ENCODE measurements at regions not wholly inside any gene's neighbourhood (a gene's known extent, or its start where the extent isn't known, plus 50 kb on each side); places are given as distances from the start of the nearest gene placed in this dataset.

- H3K9me3 ChIP-seq (ENCODE audit: control insufficient read depth in 1 of 2, low read length in 2 of 2): peaks cover 8 to 18% of the 10 kb centered on the region in 2 donors
- H3K4me3 ChIP-seq (ENCODE audit: low read depth in 1 of 2, low read length in 2 of 2): no peak overlapping the region
- no peaks in the 10 kb centered on the region for H3K36me3 ChIP-seq (ENCODE audit: control insufficient read depth in 1 of 2, insufficient read depth in 2 of 2, low read length in 2 of 2)
These were observed 487.6 kb upstream of the FLRT2 start for GRCh38 chr14:85042301-85042700.

GRCh38 chr14:85050180-85050579 is 479.8 kb upstream of the FLRT2 start:
- Histone ChIP-seq H3K4me3 (ENCODE audit: low read depth in 1 of 2, low read length in 2 of 2) (no peak overlapping the region), H3K27me3 (ENCODE audit: control insufficient read depth in 1 of 2, insufficient read depth in 2 of 2, low read length in 2 of 2) (no peaks in the 10 kb centered on the region), H3K9me3 (ENCODE audit: control insufficient read depth in 1 of 2, low read length in 2 of 2) (peaks cover 6 to 17% of the 10 kb centered on the region in 2 donors), H3K4me1 (ENCODE audit: control insufficient read depth in 1 of 2, insufficient read depth in 2 of 2, low read length in 2 of 2) (no peaks in the 10 kb centered on the region), H3K9ac (ENCODE audit: low read depth in 1 of 2, low read length in 2 of 2) (no peak overlapping the region), H3K27ac (ENCODE audit: low read depth, low read length) (no peak overlapping the region), H3K36me3 (ENCODE audit: control insufficient read depth in 1 of 2, insufficient read depth in 2 of 2, low read length in 2 of 2) (no peaks in the 10 kb centered on the region)

More at GRCh38 chr14:85042301-85042700, 487.6 kb upstream of the FLRT2 start:
- Histone ChIP-seq H3K27me3 (ENCODE audit: control insufficient read depth in 1 of 2, insufficient read depth in 2 of 2, low read length in 2 of 2) (no peaks in the 10 kb centered on the region), H3K9ac (ENCODE audit: low read depth in 1 of 2, low read length in 2 of 2) (no peak overlapping the region), H3K27ac (ENCODE audit: low read depth, low read length) (no peak overlapping the region), H3K4me1 (ENCODE audit: control insufficient read depth in 1 of 2, insufficient read depth in 2 of 2, low read length in 2 of 2) (no peaks in the 10 kb centered on the region)

GRCh38 chr14:85052646-85053045 is 477.3 kb upstream of the FLRT2 start:
- H3K27me3 ChIP-seq (ENCODE audit: control insufficient read depth in 1 of 2, insufficient read depth in 2 of 2, low read length in 2 of 2): no peaks in the 10 kb centered on the region
- H3K9ac ChIP-seq (ENCODE audit: low read depth in 1 of 2, low read length in 2 of 2): no peak overlapping the region
- no peak overlapping the region for H3K4me3 ChIP-seq (ENCODE audit: low read depth in 1 of 2, low read length in 2 of 2)
- peaks cover 6 to 18% of the 10 kb centered on the region in 2 donors for H3K9me3 ChIP-seq (ENCODE audit: control insufficient read depth in 1 of 2, low read length in 2 of 2)
- no peaks in the 10 kb centered on the region for H3K36me3 ChIP-seq (ENCODE audit: control insufficient read depth in 1 of 2, insufficient read depth in 2 of 2, low read length in 2 of 2)
- H3K4me1 ChIP-seq (ENCODE audit: control insufficient read depth in 1 of 2, insufficient read depth in 2 of 2, low read length in 2 of 2): no peaks in the 10 kb centered on the region
- no peak overlapping the region for H3K27ac ChIP-seq (ENCODE audit: low read depth, low read length)

- Histone ChIP-seq H3K27ac (ENCODE audit: low read depth, low read length) (no peak overlapping the region), H3K36me3 (ENCODE audit: control insufficient read depth in 1 of 2, insufficient read depth in 2 of 2, low read length in 2 of 2) (no peaks in the 10 kb centered on the region), H3K4me1 (ENCODE audit: control insufficient read depth in 1 of 2, insufficient read depth in 2 of 2, low read length in 2 of 2) (no peaks in the 10 kb centered on the region), H3K27me3 (ENCODE audit: control insufficient read depth in 1 of 2, insufficient read depth in 2 of 2, low read length in 2 of 2) (no peaks in the 10 kb centered on the region), H3K4me3 (ENCODE audit: low read depth in 1 of 2, low read length in 2 of 2) (no peak overlapping the region), H3K9ac (ENCODE audit: low read depth in 1 of 2, low read length in 2 of 2) (no peak overlapping the region), H3K9me3 (ENCODE audit: control insufficient read depth in 1 of 2, low read length in 2 of 2) (peaks cover 6 to 22% of the 10 kb centered on the region in 2 donors)
These were observed 475.8 kb upstream of the FLRT2 start for GRCh38 chr14:85054178-85054577.

- H3K9ac ChIP-seq (ENCODE audit: low read depth in 1 of 2, low read length in 2 of 2): no peak overlapping the region
- no peaks in the 10 kb centered on the region for H3K36me3 ChIP-seq (ENCODE audit: control insufficient read depth in 1 of 2, insufficient read depth in 2 of 2, low read length in 2 of 2)
- no peaks in the 10 kb centered on the region for H3K4me1 ChIP-seq (ENCODE audit: control insufficient read depth in 1 of 2, insufficient read depth in 2 of 2, low read length in 2 of 2)
- no peak overlapping the region for H3K4me3 ChIP-seq (ENCODE audit: low read depth in 1 of 2, low read length in 2 of 2)
- H3K9me3 ChIP-seq (ENCODE audit: control insufficient read depth in 1 of 2, low read length in 2 of 2): peaks cover 6 to 22% of the 10 kb centered on the region in 2 donors
- no peaks in the 10 kb centered on the region for H3K27me3 ChIP-seq (ENCODE audit: control insufficient read depth in 1 of 2, insufficient read depth in 2 of 2, low read length in 2 of 2)
- no peak overlapping the region for H3K27ac ChIP-seq (ENCODE audit: low read depth, low read length)
These were observed 473.7 kb upstream of the FLRT2 start for GRCh38 chr14:85056267-85056666.

GRCh38 chr14:85057221-85057620 is 472.7 kb upstream of the FLRT2 start:
- H3K4me1 ChIP-seq (ENCODE audit: control insufficient read depth in 1 of 2, insufficient read depth in 2 of 2, low read length in 2 of 2): no peaks in the 10 kb centered on the region
- no peaks in the 10 kb centered on the region for H3K36me3 ChIP-seq (ENCODE audit: control insufficient read depth in 1 of 2, insufficient read depth in 2 of 2, low read length in 2 of 2)
- H3K9me3 ChIP-seq (ENCODE audit: control insufficient read depth in 1 of 2, low read length in 2 of 2): peaks cover 6 to 22% of the 10 kb centered on the region in 2 donors
- H3K9ac ChIP-seq (ENCODE audit: low read depth in 1 of 2, low read length in 2 of 2): no peak overlapping the region
- no peak overlapping the region for H3K27ac ChIP-seq (ENCODE audit: low read depth, low read length)
- H3K27me3 ChIP-seq (ENCODE audit: control insufficient read depth in 1 of 2, insufficient read depth in 2 of 2, low read length in 2 of 2): no peaks in the 10 kb centered on the region
- H3K4me3 ChIP-seq (ENCODE audit: low read depth in 1 of 2, low read length in 2 of 2): no peak overlapping the region

- H3K27me3 ChIP-seq (ENCODE audit: control insufficient read depth in 1 of 2, insufficient read depth in 2 of 2, low read length in 2 of 2): no peaks in the 10 kb centered on the region
- peaks cover 6 to 19% of the 10 kb centered on the region in 2 donors for H3K9me3 ChIP-seq (ENCODE audit: control insufficient read depth in 1 of 2, low read length in 2 of 2)
- no peak overlapping the region for H3K27ac ChIP-seq (ENCODE audit: low read depth, low read length)
- H3K36me3 ChIP-seq (ENCODE audit: control insufficient read depth in 1 of 2, insufficient read depth in 2 of 2, low read length in 2 of 2): no peaks in the 10 kb centered on the region
- H3K4me3 ChIP-seq (ENCODE audit: low read depth in 1 of 2, low read length in 2 of 2): no peak overlapping the region
- no peak overlapping the region for H3K9ac ChIP-seq (ENCODE audit: low read depth in 1 of 2, low read length in 2 of 2)
- no peaks in the 10 kb centered on the region for H3K4me1 ChIP-seq (ENCODE audit: control insufficient read depth in 1 of 2, insufficient read depth in 2 of 2, low read length in 2 of 2)
These were observed 471.8 kb upstream of the FLRT2 start for GRCh38 chr14:85058150-85058549.

GRCh38 chr14:85060121-85060520 is 469.8 kb upstream of the FLRT2 start:
- no peaks in the 10 kb centered on the region for H3K4me1 ChIP-seq (ENCODE audit: control insufficient read depth in 1 of 2, insufficient read depth in 2 of 2, low read length in 2 of 2)
- H3K4me3 ChIP-seq (ENCODE audit: low read depth in 1 of 2, low read length in 2 of 2): no peak overlapping the region
- H3K27me3 ChIP-seq (ENCODE audit: control insufficient read depth in 1 of 2, insufficient read depth in 2 of 2, low read length in 2 of 2): no peaks in the 10 kb centered on the region
- H3K27ac ChIP-seq (ENCODE audit: low read depth, low read length): no peak overlapping the region
- no peaks in the 10 kb centered on the region for H3K36me3 ChIP-seq (ENCODE audit: control insufficient read depth in 1 of 2, insufficient read depth in 2 of 2, low read length in 2 of 2)
- H3K9ac ChIP-seq (ENCODE audit: low read depth in 1 of 2, low read length in 2 of 2): no peak overlapping the region
- H3K9me3 ChIP-seq (ENCODE audit: control insufficient read depth in 1 of 2, low read length in 2 of 2): peaks cover 3 to 13% of the 10 kb centered on the region in 2 donors

GRCh38 chr14:85061256-85061655 is 468.7 kb upstream of the FLRT2 start:
- peaks cover 3 to 9% of the 10 kb centered on the region in 2 donors for H3K9me3 ChIP-seq (ENCODE audit: control insufficient read depth in 1 of 2, low read length in 2 of 2)
- H3K9ac ChIP-seq (ENCODE audit: low read depth in 1 of 2, low read length in 2 of 2): no peak overlapping the region
- H3K4me1 ChIP-seq (ENCODE audit: control insufficient read depth in 1 of 2, insufficient read depth in 2 of 2, low read length in 2 of 2): no peaks in the 10 kb centered on the region
- H3K36me3 ChIP-seq (ENCODE audit: control insufficient read depth in 1 of 2, insufficient read depth in 2 of 2, low read length in 2 of 2): no peaks in the 10 kb centered on the region
- no peaks in the 10 kb centered on the region for H3K27me3 ChIP-seq (ENCODE audit: control insufficient read depth in 1 of 2, insufficient read depth in 2 of 2, low read length in 2 of 2)
- H3K4me3 ChIP-seq (ENCODE audit: low read depth in 1 of 2, low read length in 2 of 2): no peak overlapping the region
- H3K27ac ChIP-seq (ENCODE audit: low read depth, low read length): no peak overlapping the region

- Histone ChIP-seq H3K27me3 (ENCODE audit: control insufficient read depth in 1 of 2, insufficient read depth in 2 of 2, low read length in 2 of 2) (no peaks in the 10 kb centered on the region), H3K9me3 (ENCODE audit: control insufficient read depth in 1 of 2, low read length in 2 of 2) (peaks cover 0 to 3% of the 10 kb centered on the region in 2 donors), H3K36me3 (ENCODE audit: control insufficient read depth in 1 of 2, insufficient read depth in 2 of 2, low read length in 2 of 2) (no peaks in the 10 kb centered on the region), H3K9ac (ENCODE audit: low read depth in 1 of 2, low read length in 2 of 2) (no peak overlapping the region), H3K4me1 (ENCODE audit: control insufficient read depth in 1 of 2, insufficient read depth in 2 of 2, low read length in 2 of 2) (no peaks in the 10 kb centered on the region), H3K27ac (ENCODE audit: low read depth, low read length) (no peak overlapping the region), H3K4me3 (ENCODE audit: low read depth in 1 of 2, low read length in 2 of 2) (no peak overlapping the region)
These were observed 466.2 kb upstream of the FLRT2 start for GRCh38 chr14:85063747-85064146.

- H3K9me3 ChIP-seq (ENCODE audit: control insufficient read depth in 1 of 2, low read length in 2 of 2): peaks cover 3 to 8% of the 10 kb centered on the region in 2 donors
- no peak overlapping the region for H3K4me3 ChIP-seq (ENCODE audit: low read depth in 1 of 2, low read length in 2 of 2)
- no peak overlapping the region for H3K27ac ChIP-seq (ENCODE audit: low read depth, low read length)
- no peak overlapping the region for H3K9ac ChIP-seq (ENCODE audit: low read depth in 1 of 2, low read length in 2 of 2)
- no peaks in the 10 kb centered on the region for H3K36me3 ChIP-seq (ENCODE audit: control insufficient read depth in 1 of 2, insufficient read depth in 2 of 2, low read length in 2 of 2)
- no peaks in the 10 kb centered on the region for H3K27me3 ChIP-seq (ENCODE audit: control insufficient read depth in 1 of 2, insufficient read depth in 2 of 2, low read length in 2 of 2)
- no peaks in the 10 kb centered on the region for H3K4me1 ChIP-seq (ENCODE audit: control insufficient read depth in 1 of 2, insufficient read depth in 2 of 2, low read length in 2 of 2)
These were observed 458.5 kb upstream of the FLRT2 start for GRCh38 chr14:85071447-85071846.
